ENCODE measurements at regions not wholly inside any gene's neighbourhood (a gene's known extent, or its start where the extent isn't known, plus 50 kb on each side); places are given as distances from the start of the nearest gene placed in this dataset.

DNA sequence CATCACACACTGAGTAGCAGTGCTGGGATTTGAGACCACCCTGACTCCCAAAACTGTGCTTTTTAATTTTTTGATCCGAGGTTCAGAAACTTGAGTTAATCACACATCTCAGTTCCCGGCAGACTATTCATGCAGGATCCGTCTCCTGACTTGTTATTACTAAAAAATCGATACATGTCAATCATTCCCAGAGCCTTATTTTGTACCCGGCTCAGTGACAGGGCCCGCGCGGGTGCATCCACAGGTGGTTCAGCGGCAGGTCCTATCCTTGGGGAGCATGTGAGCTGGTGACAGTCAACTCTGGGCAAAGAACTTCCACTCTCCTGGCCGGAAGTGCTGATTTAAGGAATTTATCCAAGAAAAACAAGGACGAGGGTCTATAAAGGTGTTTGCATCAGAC, 95.9 kb upstream of the MVB12B start:
- no peak for TF ChIP-seq POLR2A (IDR thresholded peaks at IDR 0.05)
- TF ChIP-seq EP300 (IDR thresholded peaks at IDR 0.05), result no peak
- TF ChIP-seq, protein P1, sequence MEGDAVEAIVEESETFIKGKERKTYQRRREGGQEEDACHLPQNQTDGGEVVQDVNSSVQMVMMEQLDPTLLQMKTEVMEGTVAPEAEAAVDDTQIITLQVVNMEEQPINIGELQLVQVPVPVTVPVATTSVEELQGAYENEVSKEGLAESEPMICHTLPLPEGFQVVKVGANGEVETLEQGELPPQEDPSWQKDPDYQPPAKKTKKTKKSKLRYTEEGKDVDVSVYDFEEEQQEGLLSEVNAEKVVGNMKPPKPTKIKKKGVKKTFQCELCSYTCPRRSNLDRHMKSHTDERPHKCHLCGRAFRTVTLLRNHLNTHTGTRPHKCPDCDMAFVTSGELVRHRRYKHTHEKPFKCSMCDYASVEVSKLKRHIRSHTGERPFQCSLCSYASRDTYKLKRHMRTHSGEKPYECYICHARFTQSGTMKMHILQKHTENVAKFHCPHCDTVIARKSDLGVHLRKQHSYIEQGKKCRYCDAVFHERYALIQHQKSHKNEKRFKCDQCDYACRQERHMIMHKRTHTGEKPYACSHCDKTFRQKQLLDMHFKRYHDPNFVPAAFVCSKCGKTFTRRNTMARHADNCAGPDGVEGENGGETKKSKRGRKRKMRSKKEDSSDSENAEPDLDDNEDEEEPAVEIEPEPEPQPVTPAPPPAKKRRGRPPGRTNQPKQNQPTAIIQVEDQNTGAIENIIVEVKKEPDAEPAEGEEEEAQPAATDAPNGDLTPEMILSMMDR (IDR thresholded peaks at IDR 0.05), result no peak
- TF ChIP-seq POLR2AphosphoS5 (IDR thresholded peaks at IDR 0.05), result no peak
- no peaks in the 10 kb centered on the region for H3K9me3 ChIP-seq
- H3K4me1 ChIP-seq, result peaks cover 0 to 7% (median 0%) of the 10 kb centered on the region in 4 donors
- 90 to 93% methylated on average over 11 of the region's 11 CpGs for WGBS, 2 donors
- H3K27me3 ChIP-seq, result peaks cover 0 to 6% (median 0%) of the 10 kb centered on the region in 4 donors
- H3K27ac ChIP-seq, result no peak overlapping the region
- ATAC-seq (ENCODE audit: low FRiP score in 2 of 2) (no peak), DNase-seq (no peak)
- H3K36me3 ChIP-seq, result no peaks in the 10 kb centered on the region
- H3K4me3 ChIP-seq, result no peak overlapping the region

DNA sequence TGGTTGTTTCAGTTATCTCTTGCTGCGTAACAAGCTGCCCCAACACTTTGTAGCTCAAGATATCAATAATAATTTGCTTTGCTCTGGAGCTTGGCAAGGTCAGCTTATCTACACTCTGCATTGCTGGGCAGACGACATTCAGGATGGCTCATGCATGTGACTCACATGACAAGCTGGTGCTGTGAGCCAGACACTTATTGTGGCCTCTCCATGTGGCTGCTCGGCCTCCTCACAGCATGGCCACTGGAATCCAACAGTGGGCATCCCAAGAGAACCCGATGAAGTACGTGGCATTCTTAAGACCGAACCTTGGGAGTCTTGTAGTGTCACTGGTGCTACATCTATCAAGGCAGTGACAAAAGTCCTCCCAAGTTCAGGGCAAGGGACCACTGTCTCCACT, 94.2 kb upstream of the MVB12B start:
- H3K27me3 ChIP-seq, result peaks cover 0 to 5% (median 0%) of the 10 kb centered on the region in 4 donors
- no peak overlapping the region for H3K27ac ChIP-seq
- H3K4me3 ChIP-seq, result no peak overlapping the region
- no peak for DNase-seq
- WGBS, 2 donors, result 90 to 96% methylated on average over 6 of the region's 6 CpGs
- ATAC-seq (ENCODE audit: low FRiP score in 2 of 2), result no peak
- no peak for TF ChIP-seq POLR2AphosphoS5 (IDR thresholded peaks at IDR 0.05)
- TF ChIP-seq, protein P1 (IDR thresholded peaks at IDR 0.05), result no peak
- no peak for TF ChIP-seq POLR2A (IDR thresholded peaks at IDR 0.05)
- TF ChIP-seq EP300 (IDR thresholded peaks at IDR 0.05), result no peak
- H3K4me1 ChIP-seq, result peaks cover 0 to 7% (median 0%) of the 10 kb centered on the region in 4 donors
- no peaks in the 10 kb centered on the region for H3K9me3 ChIP-seq
- H3K36me3 ChIP-seq, result no peaks in the 10 kb centered on the region

DNA sequence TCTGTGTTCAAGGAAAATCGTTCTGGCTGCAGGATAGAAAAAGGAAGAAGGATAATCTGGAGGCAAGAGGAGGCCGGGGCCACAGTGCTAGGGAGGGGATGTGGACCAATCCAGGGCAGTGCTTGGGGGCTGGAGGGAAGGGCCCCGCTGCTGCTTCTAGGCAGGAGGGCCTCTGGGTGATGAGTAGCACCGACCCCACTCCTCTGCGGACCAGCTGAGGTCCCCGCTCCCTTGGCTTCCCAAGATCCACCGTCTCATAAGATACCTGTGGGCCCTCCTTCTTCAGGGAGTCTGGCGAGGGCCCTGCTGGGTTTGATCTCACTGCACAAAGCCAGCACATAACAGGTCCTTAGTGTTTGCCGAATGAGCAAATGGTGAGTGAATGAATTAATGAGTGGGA, 93.5 kb upstream of the MVB12B start:
- no peaks in the 10 kb centered on the region for H3K9me3 ChIP-seq
- peaks cover 0 to 7% (median 0%) of the 10 kb centered on the region in 4 donors for H3K4me1 ChIP-seq
- H3K27me3 ChIP-seq, result no peaks in the 10 kb centered on the region
- H3K4me3 ChIP-seq, result no peak overlapping the region
- WGBS, 2 donors, result 85 to 86% methylated on average over 6 to 9 of the region's 9 CpGs
- DNase-seq (no peak), ATAC-seq (ENCODE audit: low FRiP score in 2 of 2) (no peak)
- H3K36me3 ChIP-seq, result no peaks in the 10 kb centered on the region
- H3K27ac ChIP-seq, result no peak overlapping the region
- TF ChIP-seq EP300 (IDR thresholded peaks at IDR 0.05) (no peak), POLR2AphosphoS5 (IDR thresholded peaks at IDR 0.05) (no peak), POLR2A (IDR thresholded peaks at IDR 0.05) (no peak)
- TF ChIP-seq, protein P1 (IDR thresholded peaks at IDR 0.05), result no peak

DNA sequence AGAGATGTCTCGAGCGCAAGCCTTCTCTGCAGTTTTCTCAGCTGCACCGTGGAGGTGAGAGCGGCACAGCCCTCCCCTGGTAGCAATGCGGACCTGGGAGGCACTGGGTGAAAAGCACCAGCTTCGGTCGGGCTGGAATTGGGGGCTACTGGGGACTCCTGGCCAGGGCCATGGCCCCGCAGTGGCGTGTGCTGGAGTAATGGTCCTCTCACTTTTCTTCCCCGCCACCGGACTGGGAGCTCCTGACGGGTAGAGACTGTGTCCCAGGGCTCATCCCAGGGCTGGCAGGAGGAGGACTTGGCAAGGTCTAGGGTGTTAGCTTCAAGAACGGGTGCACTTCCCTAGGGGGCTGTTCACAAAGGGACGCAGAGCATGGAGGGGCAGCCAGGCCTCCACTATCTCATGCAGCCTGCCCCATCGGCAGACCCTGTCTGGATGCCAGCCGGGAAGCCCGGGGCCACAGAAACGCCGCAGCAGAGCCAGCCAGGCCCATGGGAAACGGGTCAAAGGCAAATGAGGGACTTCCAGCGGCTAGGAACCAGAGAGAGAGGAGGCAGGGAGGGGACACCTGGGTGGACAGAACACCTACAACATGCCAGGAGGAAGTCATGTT, 92.6 kb upstream of the MVB12B start:
- Histone ChIP-seq H3K4me3 (no peak overlapping the region), H3K27ac (no peak overlapping the region), H3K27me3 (no peaks in the 10 kb centered on the region), H3K9me3 (no peaks in the 10 kb centered on the region), H3K4me1 (peaks cover 0 to 1% (median 0%) of the 10 kb centered on the region in 4 donors), H3K36me3 (no peaks in the 10 kb centered on the region)
- TF ChIP-seq POLR2AphosphoS5 (IDR thresholded peaks at IDR 0.05) (no peak), POLR2A (IDR thresholded peaks at IDR 0.05) (no peak), EP300 (IDR thresholded peaks at IDR 0.05) (no peak)
- TF ChIP-seq, protein P1 (IDR thresholded peaks at IDR 0.05), result no peak
- ATAC-seq (ENCODE audit: low FRiP score in 2 of 2) (no peak), DNase-seq (no peak)
- 83 to 93% methylated on average over 10 to 17 of the region's 21 CpGs for WGBS, 2 donors
